ENCODE measurements at regions not wholly inside any gene's neighbourhood (a gene's known extent, or its start where the extent isn't known, plus 50 kb on each side); places are given as distances from the start of the nearest gene placed in this dataset.

- Histone ChIP-seq H3K27ac (ENCODE audit: low read depth in 1 of 2, low read length in 2 of 2) (no peak overlapping the region), H3K9ac (ENCODE audit: low read depth in 1 of 2, low read length in 2 of 2) (no peak overlapping the region), H3K4me3 (ENCODE audit: low read depth in 1 of 3, low read length in 3 of 3) (no peak overlapping the region), H3K36me3 (ENCODE audit: control insufficient read depth in 4 of 4, insufficient read depth in 3 of 4, low read depth in 1 of 4, low read length in 3 of 4) (no peaks in the 10 kb centered on the region), H3K4me1 (ENCODE audit: control insufficient read depth in 4 of 4, insufficient read depth in 4 of 4, low read length in 3 of 4) (no peaks in the 10 kb centered on the region), H3K9me3 (ENCODE audit: control insufficient read depth in 4 of 4, low read length in 3 of 4) (no peaks in the 10 kb centered on the region), H3K27me3 (ENCODE audit: control insufficient read depth in 4 of 4, insufficient read depth in 4 of 4, low read length in 3 of 4) (no peaks in the 10 kb centered on the region)
- TF ChIP-seq, protein P1, sequence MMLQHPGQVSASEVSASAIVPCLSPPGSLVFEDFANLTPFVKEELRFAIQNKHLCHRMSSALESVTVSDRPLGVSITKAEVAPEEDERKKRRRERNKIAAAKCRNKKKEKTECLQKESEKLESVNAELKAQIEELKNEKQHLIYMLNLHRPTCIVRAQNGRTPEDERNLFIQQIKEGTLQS (IDR thresholded peaks at IDR 0.05) = no peak
- no peak for TF ChIP-seq REST (IDR thresholded peaks at IDR 0.05)
- TF ChIP-seq EGR1 (IDR thresholded peaks at IDR 0.05; ENCODE audit: low read depth in 2 of 2) = no peak
- TF ChIP-seq RXRA (IDR thresholded peaks at IDR 0.05) = no peak
- TF ChIP-seq GABPA (IDR thresholded peaks at IDR 0.05 in 1 of 2, conservative IDR thresholded peaks at IDR 0.05 in 1 of 2) = no peak
- TF ChIP-seq FOXA2 (IDR thresholded peaks at IDR 0.05) = no peak
- no peak for TF ChIP-seq JUND (IDR thresholded peaks at IDR 0.05)
- no peak for DNase-seq (ENCODE audit: low spot score)
- 96% methylated on average over 2 of the region's 2 CpGs for WGBS
These were observed 282.1 kb downstream of the GRIA2 start for GRCh38 chr4:157502656-157503055.

DNA sequence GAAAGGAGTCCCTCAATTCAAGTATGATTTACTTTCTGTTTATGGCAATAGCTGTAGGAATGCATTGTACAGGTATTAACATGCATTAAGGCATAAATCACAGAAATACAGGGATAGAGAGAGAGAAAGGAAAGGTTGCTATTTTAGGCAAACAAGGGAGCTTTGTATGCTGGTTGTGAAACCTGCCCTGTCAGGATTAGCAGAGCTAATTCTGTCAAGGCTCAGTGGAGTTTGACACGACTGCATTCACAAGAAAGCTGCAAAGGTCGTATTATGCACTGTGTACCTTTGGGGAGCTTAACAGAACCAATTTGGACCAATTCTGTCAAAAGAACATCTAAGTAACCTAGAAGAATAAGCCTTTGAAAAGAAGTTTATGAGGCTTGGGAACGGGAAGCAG, 239.3 kb downstream of the GRIA2 start:
- no peaks in the 10 kb centered on the region for H3K4me1 ChIP-seq (ENCODE audit: control insufficient read depth in 4 of 4, insufficient read depth in 4 of 4, low read length in 3 of 4)
- no peak for TF ChIP-seq EGR1 (IDR thresholded peaks at IDR 0.05; ENCODE audit: low read depth in 2 of 2)
- no peak for TF ChIP-seq HNF4A (conservative IDR thresholded peaks at IDR 0.05)
- TF ChIP-seq FOXA1 (IDR thresholded peaks at IDR 0.05) = no peak
- no peak for TF ChIP-seq TAF1 (conservative IDR thresholded peaks at IDR 0.05)
- H3K4me3 ChIP-seq (ENCODE audit: low read depth in 1 of 3, low read length in 3 of 3) = no peak overlapping the region
- H3K9me3 ChIP-seq (ENCODE audit: control insufficient read depth in 4 of 4, low read length in 3 of 4) = no peaks in the 10 kb centered on the region
- DNase-seq (ENCODE audit: low spot score) = no peak
- H3K9ac ChIP-seq (ENCODE audit: low read depth in 1 of 2, low read length in 2 of 2) = no peak overlapping the region
- H3K27me3 ChIP-seq (ENCODE audit: control insufficient read depth in 4 of 4, insufficient read depth in 4 of 4, low read length in 3 of 4) = no peaks in the 10 kb centered on the region
- no peak overlapping the region for H3K27ac ChIP-seq (ENCODE audit: low read depth in 1 of 2, low read length in 2 of 2)
- 34% methylated on average over 3 of the region's 3 CpGs for WGBS
- no peaks in the 10 kb centered on the region for H3K36me3 ChIP-seq (ENCODE audit: control insufficient read depth in 4 of 4, insufficient read depth in 3 of 4, low read depth in 1 of 4, low read length in 3 of 4)

DNA sequence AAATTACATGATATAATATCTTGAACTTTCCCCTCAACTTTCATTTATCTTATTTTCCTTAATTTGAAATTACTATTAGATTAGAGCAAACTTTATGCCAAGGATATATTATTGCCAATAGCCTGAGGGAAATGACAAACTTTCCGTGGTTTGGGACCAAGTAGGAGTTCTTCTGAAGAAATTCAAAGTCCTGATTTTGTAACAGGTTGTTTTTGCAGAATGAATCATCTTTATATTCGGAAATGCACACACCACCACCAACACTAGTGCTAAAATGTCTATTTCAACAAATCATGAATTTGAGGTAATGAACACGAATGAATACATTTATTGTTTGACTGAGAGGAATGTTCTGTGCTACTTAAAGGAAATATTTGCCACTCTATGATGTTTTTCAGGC, 226.7 kb downstream of the GRIA2 start:
- 60% methylated on average over 3 of the region's 3 CpGs for WGBS
- no peak for TF ChIP-seq EGR1 (IDR thresholded peaks at IDR 0.05; ENCODE audit: low read depth in 2 of 2)
- TF ChIP-seq FOXA1 (IDR thresholded peaks at IDR 0.05) = no peak
- TF ChIP-seq HNF4A (conservative IDR thresholded peaks at IDR 0.05) = no peak
- no peak for TF ChIP-seq REST (IDR thresholded peaks at IDR 0.05)
- no peak for DNase-seq (ENCODE audit: low spot score)
- Histone ChIP-seq H3K36me3 (ENCODE audit: control insufficient read depth in 4 of 4, insufficient read depth in 3 of 4, low read depth in 1 of 4, low read length in 3 of 4) (no peaks in the 10 kb centered on the region), H3K9me3 (ENCODE audit: control insufficient read depth in 4 of 4, low read length in 3 of 4) (peaks cover 0 to 5% (median 1%) of the 10 kb centered on the region in 4 donors), H3K4me1 (ENCODE audit: control insufficient read depth in 4 of 4, insufficient read depth in 4 of 4, low read length in 3 of 4) (no peaks in the 10 kb centered on the region), H3K27ac (ENCODE audit: low read depth in 1 of 2, low read length in 2 of 2) (no peak overlapping the region), H3K9ac (ENCODE audit: low read depth in 1 of 2, low read length in 2 of 2) (no peak overlapping the region), H3K27me3 (ENCODE audit: control insufficient read depth in 4 of 4, insufficient read depth in 4 of 4, low read length in 3 of 4) (no peaks in the 10 kb centered on the region), H3K4me3 (ENCODE audit: low read depth in 1 of 3, low read length in 3 of 3) (no peak overlapping the region)
